ENCODE measurements at regions not wholly inside any gene's neighbourhood (a gene's known extent, or its start where the extent isn't known, plus 50 kb on each side); places are given as distances from the start of the nearest gene placed in this dataset.

DNA sequence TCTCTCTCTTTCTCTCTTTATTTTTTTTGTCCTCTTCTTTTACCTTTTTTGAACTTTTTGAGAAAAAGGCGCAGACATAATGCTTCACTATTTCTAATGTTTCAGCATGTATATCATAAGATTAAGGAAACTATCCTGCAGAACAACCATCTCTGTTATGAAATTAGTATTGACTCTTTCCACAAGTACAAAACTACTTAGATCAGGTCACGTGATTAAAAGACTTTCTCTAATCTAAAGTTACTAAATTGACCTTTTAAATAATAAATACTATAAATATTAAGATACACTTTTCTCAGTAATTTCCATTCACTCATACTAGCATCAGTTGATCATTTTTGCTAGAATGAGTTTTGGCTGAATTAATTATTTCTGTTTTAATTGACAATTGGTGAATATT is 844.5 kb upstream of the LRFN5 start:
- Histone ChIP-seq H3K9me3 (ENCODE audit: control insufficient read depth, insufficient read depth, low read depth, low read length) (no peaks in the 10 kb centered on the region), H3K27ac (ENCODE audit: low read length) (no peak overlapping the region), H3K36me3 (ENCODE audit: control insufficient read depth, insufficient read depth, low read length) (no peaks in the 10 kb centered on the region), H3K4me3 (ENCODE audit: low read depth in 2 of 2, low read length in 2 of 2) (no peak overlapping the region), H3K27me3 (ENCODE audit: control insufficient read depth, insufficient read depth, low read length) (no peaks in the 10 kb centered on the region), H3K4me1 (ENCODE audit: control insufficient read depth, insufficient read depth, low read length) (no peaks in the 10 kb centered on the region)
- no TSS peak for BruUV-seq (replicated peaks)
- no peak for TF ChIP-seq TCF7L2 (IDR thresholded peaks at IDR 0.05; ENCODE audit: low read depth, low read length)
- TF ChIP-seq POLR2AphosphoS5 (IDR thresholded peaks at IDR 0.05; ENCODE audit: low read depth, low read length): no peak
- TF ChIP-seq, protein P1, sequence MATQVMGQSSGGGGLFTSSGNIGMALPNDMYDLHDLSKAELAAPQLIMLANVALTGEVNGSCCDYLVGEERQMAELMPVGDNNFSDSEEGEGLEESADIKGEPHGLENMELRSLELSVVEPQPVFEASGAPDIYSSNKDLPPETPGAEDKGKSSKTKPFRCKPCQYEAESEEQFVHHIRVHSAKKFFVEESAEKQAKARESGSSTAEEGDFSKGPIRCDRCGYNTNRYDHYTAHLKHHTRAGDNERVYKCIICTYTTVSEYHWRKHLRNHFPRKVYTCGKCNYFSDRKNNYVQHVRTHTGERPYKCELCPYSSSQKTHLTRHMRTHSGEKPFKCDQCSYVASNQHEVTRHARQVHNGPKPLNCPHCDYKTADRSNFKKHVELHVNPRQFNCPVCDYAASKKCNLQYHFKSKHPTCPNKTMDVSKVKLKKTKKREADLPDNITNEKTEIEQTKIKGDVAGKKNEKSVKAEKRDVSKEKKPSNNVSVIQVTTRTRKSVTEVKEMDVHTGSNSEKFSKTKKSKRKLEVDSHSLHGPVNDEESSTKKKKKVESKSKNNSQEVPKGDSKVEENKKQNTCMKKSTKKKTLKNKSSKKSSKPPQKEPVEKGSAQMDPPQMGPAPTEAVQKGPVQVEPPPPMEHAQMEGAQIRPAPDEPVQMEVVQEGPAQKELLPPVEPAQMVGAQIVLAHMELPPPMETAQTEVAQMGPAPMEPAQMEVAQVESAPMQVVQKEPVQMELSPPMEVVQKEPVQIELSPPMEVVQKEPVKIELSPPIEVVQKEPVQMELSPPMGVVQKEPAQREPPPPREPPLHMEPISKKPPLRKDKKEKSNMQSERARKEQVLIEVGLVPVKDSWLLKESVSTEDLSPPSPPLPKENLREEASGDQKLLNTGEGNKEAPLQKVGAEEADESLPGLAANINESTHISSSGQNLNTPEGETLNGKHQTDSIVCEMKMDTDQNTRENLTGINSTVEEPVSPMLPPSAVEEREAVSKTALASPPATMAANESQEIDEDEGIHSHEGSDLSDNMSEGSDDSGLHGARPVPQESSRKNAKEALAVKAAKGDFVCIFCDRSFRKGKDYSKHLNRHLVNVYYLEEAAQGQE (IDR thresholded peaks at IDR 0.05; ENCODE audit: insufficient read depth in 1 of 2, low read depth in 2 of 2, low read length in 1 of 2): no peak
- TF ChIP-seq, protein P2, sequence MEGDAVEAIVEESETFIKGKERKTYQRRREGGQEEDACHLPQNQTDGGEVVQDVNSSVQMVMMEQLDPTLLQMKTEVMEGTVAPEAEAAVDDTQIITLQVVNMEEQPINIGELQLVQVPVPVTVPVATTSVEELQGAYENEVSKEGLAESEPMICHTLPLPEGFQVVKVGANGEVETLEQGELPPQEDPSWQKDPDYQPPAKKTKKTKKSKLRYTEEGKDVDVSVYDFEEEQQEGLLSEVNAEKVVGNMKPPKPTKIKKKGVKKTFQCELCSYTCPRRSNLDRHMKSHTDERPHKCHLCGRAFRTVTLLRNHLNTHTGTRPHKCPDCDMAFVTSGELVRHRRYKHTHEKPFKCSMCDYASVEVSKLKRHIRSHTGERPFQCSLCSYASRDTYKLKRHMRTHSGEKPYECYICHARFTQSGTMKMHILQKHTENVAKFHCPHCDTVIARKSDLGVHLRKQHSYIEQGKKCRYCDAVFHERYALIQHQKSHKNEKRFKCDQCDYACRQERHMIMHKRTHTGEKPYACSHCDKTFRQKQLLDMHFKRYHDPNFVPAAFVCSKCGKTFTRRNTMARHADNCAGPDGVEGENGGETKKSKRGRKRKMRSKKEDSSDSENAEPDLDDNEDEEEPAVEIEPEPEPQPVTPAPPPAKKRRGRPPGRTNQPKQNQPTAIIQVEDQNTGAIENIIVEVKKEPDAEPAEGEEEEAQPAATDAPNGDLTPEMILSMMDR (IDR thresholded peaks at IDR 0.05): no peak
- TF ChIP-seq SIN3A (IDR thresholded peaks at IDR 0.05; ENCODE audit: borderline replicate concordance, insufficient read depth, low read depth, low read length): no peak
- POLR2A ChIA-PET: no interaction called here
- ATAC-seq (no peak), DNase-seq (ENCODE audit: low read depth, low spot score) (no peak)
- intact Hi-C loops (cut with micrococcal nuclease; ENCODE audit: unreplicated experiment): no loop called here
- CTCF ChIA-PET: no interaction called here
- in situ Hi-C loops (cut with HindIII; ENCODE audit: low pct_unique_long_range_greater_than_20kb, low sequenced_read_pairs): no loop called here

- ChIA-PET CTCF (no interaction called here), POLR2A (no interaction called here)
- H3K27ac ChIP-seq (ENCODE audit: low read length): no peak overlapping the region
- in situ Hi-C loops (cut with HindIII; ENCODE audit: low pct_unique_long_range_greater_than_20kb, low sequenced_read_pairs) (no loop called here), intact Hi-C loops (cut with micrococcal nuclease; ENCODE audit: unreplicated experiment) (no loop called here)
- ATAC-seq (no peak), DNase-seq (ENCODE audit: low read depth, low spot score) (no peak)
- BruUV-seq (replicated peaks): no TSS peak
- no peaks in the 10 kb centered on the region for H3K27me3 ChIP-seq (ENCODE audit: control insufficient read depth, insufficient read depth, low read length)
- no peaks in the 10 kb centered on the region for H3K4me1 ChIP-seq (ENCODE audit: control insufficient read depth, insufficient read depth, low read length)
- H3K4me3 ChIP-seq (ENCODE audit: low read depth in 2 of 2, low read length in 2 of 2): no peak overlapping the region
- H3K36me3 ChIP-seq (ENCODE audit: control insufficient read depth, insufficient read depth, low read length): no peaks in the 10 kb centered on the region
- TF ChIP-seq, protein P2 (IDR thresholded peaks at IDR 0.05): no peak
- TF ChIP-seq, protein P1 (IDR thresholded peaks at IDR 0.05; ENCODE audit: insufficient read depth in 1 of 2, low read depth in 2 of 2, low read length in 1 of 2): no peak
- no peak for TF ChIP-seq TCF7L2 (IDR thresholded peaks at IDR 0.05; ENCODE audit: low read depth, low read length)
- no peak for TF ChIP-seq POLR2AphosphoS5 (IDR thresholded peaks at IDR 0.05; ENCODE audit: low read depth, low read length)
- no peak for TF ChIP-seq SIN3A (IDR thresholded peaks at IDR 0.05; ENCODE audit: borderline replicate concordance, insufficient read depth, low read depth, low read length)
- no peaks in the 10 kb centered on the region for H3K9me3 ChIP-seq (ENCODE audit: control insufficient read depth, insufficient read depth, low read depth, low read length)
Measured at GRCh38 chr14:40760704-40761103, 846.0 kb upstream of the LRFN5 start.

All from Panc1 (cell line).